ENCODE measurements at regions not wholly inside any gene's neighbourhood (a gene's known extent, or its start where the extent isn't known, plus 50 kb on each side); places are given as distances from the start of the nearest gene placed in this dataset.

DNA sequence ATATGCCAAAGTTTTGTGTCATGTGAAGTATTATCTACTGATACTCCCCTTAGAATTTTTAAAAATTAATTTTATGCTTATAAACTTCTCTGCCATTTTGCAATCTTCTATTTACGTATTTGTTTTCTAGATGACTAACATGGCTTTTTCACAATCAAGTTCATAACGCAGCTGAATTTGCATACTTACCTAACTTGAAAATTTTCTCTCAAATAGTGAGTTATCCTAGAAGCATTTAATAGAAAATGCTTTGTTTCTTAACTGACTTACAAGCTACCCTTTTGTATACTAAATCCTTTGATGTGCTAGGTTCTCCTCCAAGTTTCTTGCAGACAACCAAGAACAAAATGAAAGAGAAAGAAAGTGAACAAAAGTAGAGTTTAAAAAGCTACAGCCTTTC, 683.5 kb downstream of the LIG4 start:
- no peak overlapping the region for H3K4me3 ChIP-seq
- TF ChIP-seq, protein P1, sequence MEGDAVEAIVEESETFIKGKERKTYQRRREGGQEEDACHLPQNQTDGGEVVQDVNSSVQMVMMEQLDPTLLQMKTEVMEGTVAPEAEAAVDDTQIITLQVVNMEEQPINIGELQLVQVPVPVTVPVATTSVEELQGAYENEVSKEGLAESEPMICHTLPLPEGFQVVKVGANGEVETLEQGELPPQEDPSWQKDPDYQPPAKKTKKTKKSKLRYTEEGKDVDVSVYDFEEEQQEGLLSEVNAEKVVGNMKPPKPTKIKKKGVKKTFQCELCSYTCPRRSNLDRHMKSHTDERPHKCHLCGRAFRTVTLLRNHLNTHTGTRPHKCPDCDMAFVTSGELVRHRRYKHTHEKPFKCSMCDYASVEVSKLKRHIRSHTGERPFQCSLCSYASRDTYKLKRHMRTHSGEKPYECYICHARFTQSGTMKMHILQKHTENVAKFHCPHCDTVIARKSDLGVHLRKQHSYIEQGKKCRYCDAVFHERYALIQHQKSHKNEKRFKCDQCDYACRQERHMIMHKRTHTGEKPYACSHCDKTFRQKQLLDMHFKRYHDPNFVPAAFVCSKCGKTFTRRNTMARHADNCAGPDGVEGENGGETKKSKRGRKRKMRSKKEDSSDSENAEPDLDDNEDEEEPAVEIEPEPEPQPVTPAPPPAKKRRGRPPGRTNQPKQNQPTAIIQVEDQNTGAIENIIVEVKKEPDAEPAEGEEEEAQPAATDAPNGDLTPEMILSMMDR (IDR thresholded peaks at IDR 0.05): no peak
- TF ChIP-seq POLR2A (IDR thresholded peaks at IDR 0.05): no peak
- DNase-seq: no peak
- 54 to 67% methylated on average over 2 of the region's 2 CpGs for WGBS, 2 donors
- H3K9me3 ChIP-seq: peaks cover 0 to 8% (median 0%) of the 10 kb centered on the region in 3 donors
- no peaks in the 10 kb centered on the region for H3K4me1 ChIP-seq
- H3K27me3 ChIP-seq: no peaks in the 10 kb centered on the region
- intact Hi-C loops (cut with DNase I): no loop called here
- no peaks in the 10 kb centered on the region for H3K36me3 ChIP-seq
- no peak overlapping the region for H3K27ac ChIP-seq

- intact Hi-C loops (cut with DNase I): no loop called here
- WGBS, 2 donors: 39 to 67% methylated on average over 3 of the region's 3 CpGs
- TF ChIP-seq, protein P1 (IDR thresholded peaks at IDR 0.05): no peak
- no peak for TF ChIP-seq POLR2A (IDR thresholded peaks at IDR 0.05)
- H3K36me3 ChIP-seq: no peaks in the 10 kb centered on the region
- no peak overlapping the region for H3K27ac ChIP-seq
- no peaks in the 10 kb centered on the region for H3K4me1 ChIP-seq
- no peak for DNase-seq
- no peak overlapping the region for H3K4me3 ChIP-seq
- H3K27me3 ChIP-seq: no peaks in the 10 kb centered on the region
- peaks cover 0 to 8% (median 0%) of the 10 kb centered on the region in 3 donors for H3K9me3 ChIP-seq
These were observed 684.2 kb downstream of the LIG4 start for GRCh38 chr13:107531180-107531579.

DNA sequence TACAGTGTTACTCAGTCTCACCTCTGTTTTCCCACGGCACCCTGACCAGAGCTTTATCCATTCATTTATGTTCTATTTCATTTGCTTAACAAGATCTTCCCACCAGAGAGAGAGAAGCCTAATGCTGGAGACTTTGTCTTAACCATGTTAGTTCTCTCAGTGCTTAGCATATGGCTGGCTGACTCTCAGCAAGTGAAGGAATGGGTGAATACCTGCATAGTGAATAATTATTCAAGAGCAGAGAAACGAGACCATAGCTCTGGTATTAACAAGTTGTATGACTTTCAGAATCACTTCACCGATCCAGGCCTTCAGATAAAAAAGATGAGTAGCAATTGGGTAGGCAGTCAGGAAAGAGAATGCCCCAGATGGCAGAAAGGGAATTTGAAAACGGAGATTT, 686.3 kb downstream of the LIG4 start:
- no peaks in the 10 kb centered on the region for H3K4me1 ChIP-seq
- H3K27me3 ChIP-seq: no peaks in the 10 kb centered on the region
- H3K36me3 ChIP-seq: no peaks in the 10 kb centered on the region
- intact Hi-C loops (cut with DNase I): no loop called here
- H3K4me3 ChIP-seq: no peak overlapping the region
- no peak overlapping the region for H3K27ac ChIP-seq
- TF ChIP-seq POLR2A (IDR thresholded peaks at IDR 0.05): no peak
- TF ChIP-seq, protein P1 (IDR thresholded peaks at IDR 0.05): no peak
- WGBS, 2 donors: 55 to 58% methylated on average over 4 of the region's 4 CpGs
- H3K9me3 ChIP-seq: peaks cover 0 to 5% (median 0%) of the 10 kb centered on the region in 3 donors
- DNase-seq: no peak

GRCh38 chr13:107518780-107519179, 696.6 kb downstream of the LIG4 start:
- no peak for TF ChIP-seq POLR2A (IDR thresholded peaks at IDR 0.05)
- TF ChIP-seq, protein P1 (IDR thresholded peaks at IDR 0.05): no peak
- no peak overlapping the region for H3K27ac ChIP-seq
- intact Hi-C loops (cut with DNase I): no loop called here
- no peak overlapping the region for H3K4me3 ChIP-seq
- whole genome bisulfite sequencing, 2 donors: 81 to 86% methylated on average over 4 of the region's 4 CpGs
- DNase-seq: no peak
- H3K27me3 ChIP-seq: no peaks in the 10 kb centered on the region
- peaks cover 0 to 4% (median 0%) of the 10 kb centered on the region in 3 donors for H3K9me3 ChIP-seq
- H3K36me3 ChIP-seq: no peaks in the 10 kb centered on the region
- no peaks in the 10 kb centered on the region for H3K4me1 ChIP-seq

GRCh38 chr13:107518292-107518691, 697.0 kb downstream of the LIG4 start:
- H3K36me3 ChIP-seq: no peaks in the 10 kb centered on the region
- WGBS, 2 donors: 39 to 61% methylated on average over 3 of the region's 3 CpGs
- DNase-seq: no peak
- intact Hi-C loops (cut with DNase I): no loop called here
- no peaks in the 10 kb centered on the region for H3K27me3 ChIP-seq
- H3K4me1 ChIP-seq: no peaks in the 10 kb centered on the region
- H3K9me3 ChIP-seq: peaks cover 0 to 4% (median 0%) of the 10 kb centered on the region in 3 donors
- no peak overlapping the region for H3K4me3 ChIP-seq
- no peak overlapping the region for H3K27ac ChIP-seq
- no peak for TF ChIP-seq POLR2A (IDR thresholded peaks at IDR 0.05)
- TF ChIP-seq, protein P1 (IDR thresholded peaks at IDR 0.05): no peak
